Epithelial cell of proximal tubule (primary cell): ENCODE measurements at regions not wholly inside any gene's neighbourhood (a gene's known extent, or its start where the extent isn't known, plus 50 kb on each side); places are given as distances from the start of the nearest gene placed in this dataset.

Experiments used
- DNase-seq: peaks from one replicate; pipeline ENCODE4 v3.0.0-alpha.2; 2011; ENCODE audit warnings: low read depth
- H3K4me3 ChIP-seq: 2 replicates; pipeline ENCODE4 v1.5.1; 2011; ENCODE audit warnings: low read depth, mild to moderate bottlenecking, low read length
- CTCF ChIP-seq: conservative IDR thresholded peaks from 2 replicates; pipeline ENCODE4 v1.5.1; 2012; ENCODE audit warnings: low read depth, mild to moderate bottlenecking, low read length

GRCh38 chr11:131195661-131196517, 174.5 kb upstream of the NTM start:
- H3K4me3 ChIP-seq: no peak overlapping the region

GRCh38 chr11:131198161-131199014, 172.0 kb upstream of the NTM start:
- no peak for TF ChIP-seq CTCF
- no peak for DNase-seq
- no peak overlapping the region for H3K4me3 ChIP-seq

More at GRCh38 chr11:131195661-131196517, 174.5 kb upstream of the NTM start:
- no peak for TF ChIP-seq CTCF
- DNase-seq: peak; percentile 6

GRCh38 chr11:131199015-131199280, 171.5 kb upstream of the NTM start:
- no peak for DNase-seq
- H3K4me3 ChIP-seq: no peak overlapping the region
- no peak for TF ChIP-seq CTCF

GRCh38 chr11:131201674-131202073, 168.7 kb upstream of the NTM start:
- no peak for DNase-seq
- no peak overlapping the region for H3K4me3 ChIP-seq
- TF ChIP-seq CTCF: no peak

- no peak for DNase-seq
- no peak for TF ChIP-seq CTCF
These were observed 167.4 kb upstream of the NTM start for GRCh38 chr11:131203040-131203439.

GRCh38 chr11:131204282-131204681, 166.1 kb upstream of the NTM start:
- no peak for TF ChIP-seq CTCF
- no peak overlapping the region for H3K4me3 ChIP-seq
- DNase-seq: no peak

More at GRCh38 chr11:131203040-131203439, 167.4 kb upstream of the NTM start:
- no peak overlapping the region for H3K4me3 ChIP-seq
